Parathyroid adenoma (tissue), 2 donors: ENCODE measurements at regions not wholly inside any gene's neighbourhood (a gene's known extent, or its start where the extent isn't known, plus 50 kb on each side); places are given as distances from the start of the nearest gene placed in this dataset.

ENCODE experiments used
- H2AFZ ChIP-seq: fragments of 300-600 bp; sonication (generic); one replicate; pipeline ENCODE4 v1.7.0; 2017; ENCODE audit warnings: antibody characterized with exemption, mild to moderate bottlenecking
- H3K27ac ChIP-seq: fragments of 300-600 bp; sonication (generic); one replicate; pipeline ENCODE4 v1.7.0; 2017
- H3K27me3 ChIP-seq: fragments of 300-600 bp; sonication (generic); one replicate; pipeline ENCODE4 v1.7.0; 2017; ENCODE audit warnings: low read length; ENCODE audit not compliant: control insufficient read depth, insufficient read depth
- H3K36me3 ChIP-seq: fragments of 300-600 bp; sonication (generic); one replicate; pipeline ENCODE4 v1.7.0; 2017; ENCODE audit warnings: low read length; ENCODE audit not compliant: control insufficient read depth, insufficient read depth
- H3K4me1 ChIP-seq: fragments of 300-600 bp; sonication (generic); one replicate; pipeline ENCODE4 v1.7.0; 2017; ENCODE audit warnings: control low read depth
- H3K4me2 ChIP-seq: fragments of 300-600 bp; sonication (generic); one replicate; pipeline ENCODE4 v1.7.0; 2017; ENCODE audit warnings: low read length
- H3K4me3 ChIP-seq: fragments of 300-600 bp; sonication (generic); one replicate; pipeline ENCODE4 v1.7.0; 2017; ENCODE audit warnings: low read depth, low read length
- H3K79me2 ChIP-seq: fragments of 300-600 bp; sonication (generic); one replicate; pipeline ENCODE4 v1.7.0; 2017; ENCODE audit warnings: control low read depth
- H3K9ac ChIP-seq: fragments of 300-600 bp; sonication (generic); one replicate; pipeline ENCODE4 v1.7.0; 2017; ENCODE audit warnings: mild to moderate bottlenecking
- H3K9me3 ChIP-seq: fragments of 300-600 bp; sonication (generic); one replicate; pipeline ENCODE4 v1.7.0; 2017; ENCODE audit warnings: low read length; ENCODE audit not compliant: control insufficient read depth
- TF ChIP-seq, protein P1 (sequence below): fragments of 300-600 bp; sonication (generic); IDR thresholded peaks from one replicate; pipeline ENCODE4 v1.7.0; 2017; ENCODE audit warnings: antibody characterized with exemption, mild to moderate bottlenecking
- donor health status: primary hyperparathyroidism.

DNA sequence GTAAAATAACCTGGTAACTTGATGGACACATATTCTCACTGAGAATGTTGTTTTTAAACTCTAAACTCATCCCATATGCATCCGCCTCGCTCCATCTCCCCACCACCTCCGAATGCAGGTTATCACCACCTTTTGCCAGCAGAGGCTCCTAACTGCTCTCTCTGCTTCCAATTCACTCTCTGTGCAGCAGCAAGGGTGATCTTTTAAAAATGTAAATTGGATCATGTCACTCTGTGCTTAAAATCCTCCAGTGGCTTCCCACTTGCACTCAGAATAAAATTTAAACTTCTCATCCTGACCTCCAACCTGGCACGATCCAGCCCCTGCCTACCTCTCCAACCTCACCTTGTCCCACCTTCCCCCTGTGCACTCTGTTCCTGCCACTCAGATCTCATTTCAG is 317.2 kb downstream of the ZSWIM6 start:
- H3K27me3 ChIP-seq: no peaks in the 10 kb centered on the region
- no peaks in the 10 kb centered on the region for H3K9me3 ChIP-seq
- H3K36me3 ChIP-seq: no peaks in the 10 kb centered on the region
- no peaks in the 10 kb centered on the region for H3K79me2 ChIP-seq
- H3K4me3 ChIP-seq: no peak overlapping the region
- no peak overlapping the region for H3K9ac ChIP-seq
- no peaks in the 10 kb centered on the region for H3K4me1 ChIP-seq
- H3K4me2 ChIP-seq: no peak overlapping the region
- no peak overlapping the region for H3K27ac ChIP-seq
- no peak overlapping the region for H2AFZ ChIP-seq
- TF ChIP-seq, protein P1, sequence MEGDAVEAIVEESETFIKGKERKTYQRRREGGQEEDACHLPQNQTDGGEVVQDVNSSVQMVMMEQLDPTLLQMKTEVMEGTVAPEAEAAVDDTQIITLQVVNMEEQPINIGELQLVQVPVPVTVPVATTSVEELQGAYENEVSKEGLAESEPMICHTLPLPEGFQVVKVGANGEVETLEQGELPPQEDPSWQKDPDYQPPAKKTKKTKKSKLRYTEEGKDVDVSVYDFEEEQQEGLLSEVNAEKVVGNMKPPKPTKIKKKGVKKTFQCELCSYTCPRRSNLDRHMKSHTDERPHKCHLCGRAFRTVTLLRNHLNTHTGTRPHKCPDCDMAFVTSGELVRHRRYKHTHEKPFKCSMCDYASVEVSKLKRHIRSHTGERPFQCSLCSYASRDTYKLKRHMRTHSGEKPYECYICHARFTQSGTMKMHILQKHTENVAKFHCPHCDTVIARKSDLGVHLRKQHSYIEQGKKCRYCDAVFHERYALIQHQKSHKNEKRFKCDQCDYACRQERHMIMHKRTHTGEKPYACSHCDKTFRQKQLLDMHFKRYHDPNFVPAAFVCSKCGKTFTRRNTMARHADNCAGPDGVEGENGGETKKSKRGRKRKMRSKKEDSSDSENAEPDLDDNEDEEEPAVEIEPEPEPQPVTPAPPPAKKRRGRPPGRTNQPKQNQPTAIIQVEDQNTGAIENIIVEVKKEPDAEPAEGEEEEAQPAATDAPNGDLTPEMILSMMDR: no peak

DNA sequence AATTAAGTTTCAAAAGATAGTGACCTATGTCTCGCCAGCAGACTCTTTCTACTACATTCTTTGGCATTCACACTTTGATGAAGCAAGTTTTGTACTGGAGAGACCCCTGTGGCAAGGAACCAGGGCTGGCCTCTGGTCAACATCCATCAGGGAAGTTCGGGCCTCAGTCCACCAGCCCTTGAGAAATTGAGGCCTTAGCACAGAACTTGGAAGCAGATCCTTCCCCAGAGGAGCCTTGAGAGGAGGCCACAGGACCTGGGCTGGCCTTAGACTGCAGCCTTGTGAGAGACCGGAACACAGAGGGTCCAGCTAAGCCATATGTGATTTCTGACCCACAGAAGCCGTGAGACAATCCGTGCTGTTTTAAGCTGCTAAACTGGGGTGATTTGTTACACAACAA is 317.9 kb downstream of the ZSWIM6 start:
- Histone ChIP-seq H3K27ac (no peak overlapping the region), H3K4me1 (no peaks in the 10 kb centered on the region), H3K27me3 (no peaks in the 10 kb centered on the region), H3K79me2 (no peaks in the 10 kb centered on the region), H2AFZ (no peak overlapping the region), H3K4me2 (no peak overlapping the region), H3K4me3 (no peak overlapping the region), H3K36me3 (no peaks in the 10 kb centered on the region), H3K9me3 (no peaks in the 10 kb centered on the region), H3K9ac (no peak overlapping the region)
- TF ChIP-seq, protein P1: no peak

DNA sequence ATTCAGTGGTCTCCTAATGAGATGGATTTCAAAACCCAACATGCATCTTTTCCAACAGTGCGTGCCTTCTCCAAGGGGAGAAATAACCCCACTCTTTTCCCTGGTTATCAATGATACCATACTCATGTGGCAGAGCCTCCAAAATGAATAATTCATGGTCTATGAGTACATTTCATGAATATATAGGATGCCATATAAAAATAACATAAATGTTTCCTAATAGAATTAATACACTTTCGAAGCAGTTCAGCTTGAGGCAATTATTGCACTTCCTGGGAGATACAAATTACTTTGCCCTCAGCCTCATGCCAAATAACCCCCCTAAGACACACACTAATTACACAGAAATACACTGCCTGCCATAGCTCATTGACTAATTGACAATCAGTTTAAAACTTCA is 318.6 kb downstream of the ZSWIM6 start:
- Histone ChIP-seq H3K27ac (no peak overlapping the region), H3K4me3 (no peak overlapping the region), H3K27me3 (no peaks in the 10 kb centered on the region), H3K4me2 (no peak overlapping the region), H3K4me1 (no peaks in the 10 kb centered on the region), H3K9me3 (no peaks in the 10 kb centered on the region), H3K79me2 (no peaks in the 10 kb centered on the region), H3K9ac (no peak overlapping the region), H2AFZ (no peak overlapping the region), H3K36me3 (no peaks in the 10 kb centered on the region)
- TF ChIP-seq, protein P1: no peak

DNA sequence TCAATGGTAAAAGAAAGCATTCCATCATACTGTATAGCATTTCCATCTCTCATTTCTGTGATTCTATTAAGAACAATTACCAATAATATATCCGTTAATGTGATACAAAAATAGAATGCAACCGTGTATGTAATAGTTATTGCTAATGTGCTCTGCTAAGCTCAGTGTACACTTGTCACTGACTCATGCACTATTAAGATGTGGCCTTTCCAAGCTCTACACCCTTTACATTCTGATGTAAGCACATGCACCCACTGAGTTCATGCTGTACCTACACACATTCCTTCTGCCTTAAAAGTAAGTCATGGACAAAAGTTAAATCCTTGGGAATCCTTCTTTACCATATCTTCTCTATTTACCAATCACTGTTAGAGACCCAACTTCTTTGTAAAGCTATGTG is 319.1 kb downstream of the ZSWIM6 start:
- no peaks in the 10 kb centered on the region for H3K9me3 ChIP-seq
- H3K4me2 ChIP-seq: no peak overlapping the region
- no peak overlapping the region for H3K9ac ChIP-seq
- H3K36me3 ChIP-seq: no peaks in the 10 kb centered on the region
- H3K4me3 ChIP-seq: no peak overlapping the region
- no peaks in the 10 kb centered on the region for H3K79me2 ChIP-seq
- no peak overlapping the region for H2AFZ ChIP-seq
- no peaks in the 10 kb centered on the region for H3K27me3 ChIP-seq
- H3K4me1 ChIP-seq: no peaks in the 10 kb centered on the region
- H3K27ac ChIP-seq: no peak overlapping the region
- TF ChIP-seq, protein P1: no peak

DNA sequence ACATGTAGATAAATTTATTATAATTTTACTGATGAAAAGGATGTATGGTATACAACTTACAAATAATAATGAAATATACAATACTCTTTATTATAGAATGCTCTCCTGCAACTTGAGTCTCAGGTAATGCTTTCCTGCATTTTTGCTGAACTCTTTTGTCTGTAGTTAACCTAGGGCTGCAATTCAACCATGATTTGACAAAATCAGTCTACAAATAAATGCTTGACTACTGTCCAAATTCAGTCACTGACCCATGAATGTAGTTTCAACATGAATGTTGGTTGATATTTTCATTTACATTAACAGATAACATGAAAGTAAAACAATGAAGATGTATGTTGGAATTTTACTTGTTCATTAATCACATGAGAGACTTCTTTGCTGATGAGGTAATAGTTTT is 320.9 kb downstream of the ZSWIM6 start:
- no peaks in the 10 kb centered on the region for H3K36me3 ChIP-seq
- H3K79me2 ChIP-seq: no peaks in the 10 kb centered on the region
- H3K9me3 ChIP-seq: no peaks in the 10 kb centered on the region
- TF ChIP-seq, protein P1: no peak
- H3K27ac ChIP-seq: no peak overlapping the region
- H3K4me2 ChIP-seq: no peak overlapping the region
- H3K4me1 ChIP-seq: no peaks in the 10 kb centered on the region
- H3K4me3 ChIP-seq: no peak overlapping the region
- no peak overlapping the region for H2AFZ ChIP-seq
- H3K27me3 ChIP-seq: no peaks in the 10 kb centered on the region
- H3K9ac ChIP-seq: no peak overlapping the region
